ENCODE measurements at regions not wholly inside any gene's neighbourhood (a gene's known extent, or its start where the extent isn't known, plus 50 kb on each side); places are given as distances from the start of the nearest gene placed in this dataset.

- ChIA-PET POLR2A (no interaction called here), CTCF (no interaction called here)
- no peak for TF ChIP-seq CTCF (IDR thresholded peaks at IDR 0.05; ENCODE audit: insufficient read depth, low read length, missing control alignments)
- no peak for DNase-seq (ENCODE audit: low read depth, low spot score)
- no peak overlapping the region for H3K4me3 ChIP-seq (ENCODE audit: low read depth, low read length)
These were observed 134.8 kb upstream of the IRX6 start for GRCh38 chr16:55189224-55189623.

- TF ChIP-seq CTCF (IDR thresholded peaks at IDR 0.05; ENCODE audit: insufficient read depth, low read length, missing control alignments), result no peak
- H3K4me3 ChIP-seq (ENCODE audit: low read depth, low read length), result no peak overlapping the region
- ChIA-PET CTCF (no interaction called here), POLR2A (no interaction called here)
- DNase-seq (ENCODE audit: low read depth, low spot score), result no peak
These were observed 134.0 kb upstream of the IRX6 start for GRCh38 chr16:55189682-55190636.

- ChIA-PET CTCF (no interaction called here), POLR2A (no interaction called here)
- DNase-seq (ENCODE audit: low read depth, low spot score), result no peak
- H3K4me3 ChIP-seq (ENCODE audit: low read depth, low read length), result no peak overlapping the region
- TF ChIP-seq CTCF (IDR thresholded peaks at IDR 0.05; ENCODE audit: insufficient read depth, low read length, missing control alignments), result no peak
These were observed 131.3 kb upstream of the IRX6 start for GRCh38 chr16:55192734-55193133.

- POLR2A ChIA-PET, result no interaction called here
- H3K4me3 ChIP-seq (ENCODE audit: low read depth, low read length), result no peak overlapping the region
- CTCF ChIA-PET, result no interaction called here
- TF ChIP-seq CTCF (IDR thresholded peaks at IDR 0.05; ENCODE audit: insufficient read depth, low read length, missing control alignments), result no peak
- no peak for DNase-seq (ENCODE audit: low read depth, low spot score)
These were observed 120.4 kb upstream of the IRX6 start for GRCh38 chr16:55203570-55203969.

- ChIA-PET CTCF (no interaction called here), POLR2A (no interaction called here)
- no peak overlapping the region for H3K4me3 ChIP-seq (ENCODE audit: low read depth, low read length)
- DNase-seq (ENCODE audit: low read depth, low spot score), result no peak
- TF ChIP-seq CTCF (IDR thresholded peaks at IDR 0.05; ENCODE audit: insufficient read depth, low read length, missing control alignments), result no peak
These were observed 119.9 kb upstream of the IRX6 start for GRCh38 chr16:55204069-55204468.

- no peak for DNase-seq (ENCODE audit: low read depth, low spot score)
- POLR2A ChIA-PET, result no interaction called here
- CTCF ChIA-PET, result no interaction called here
- TF ChIP-seq CTCF (IDR thresholded peaks at IDR 0.05; ENCODE audit: insufficient read depth, low read length, missing control alignments), result no peak
- no peak overlapping the region for H3K4me3 ChIP-seq (ENCODE audit: low read depth, low read length)
These were observed 119.1 kb upstream of the IRX6 start for GRCh38 chr16:55204923-55205322.
